GM08714 (cell line): ENCODE measurements at regions not wholly inside any gene's neighbourhood (a gene's known extent, or its start where the extent isn't known, plus 50 kb on each side); places are given as distances from the start of the nearest gene placed in this dataset.
"Not testable (repeated sequence)": the region's sequence is repeated elsewhere in the genome, so short reads cannot be mapped to it uniquely, and the experiment has no call there.

ENCODE experiments used
- H3K4me3 ChIP-seq: fragments of 200-500 bp; sonication (Bioruptor generic); 2 replicates; pipeline ENCODE4 v1.5.1; 2014; ENCODE audit warnings: mild to moderate bottlenecking, low read length, inconsistent platforms
- ZNF274 ChIP-seq: IDR thresholded peaks from 2 replicates; pipeline ENCODE4 v1.6.1; 2012; ENCODE audit warnings: mild to moderate bottlenecking, low read depth, low read length

- no peak for TF ChIP-seq ZNF274
Observed at GRCh38 chr21:25501462-25501861, 105.8 kb downstream of the MRPL39 start.

GRCh38 chr21:25500598-25500997 lies 106.7 kb downstream of the MRPL39 start:
- no peak overlapping the region for H3K4me3 ChIP-seq
- no peak for TF ChIP-seq ZNF274

More at GRCh38 chr21:25501462-25501861, 105.8 kb downstream of the MRPL39 start:
- H3K4me3 ChIP-seq, result no peak overlapping the region; the same call in 1 of the 2 replicates

- no peak for TF ChIP-seq ZNF274
Observed at GRCh38 chr21:25496825-25497482, 110.3 kb downstream of the MRPL39 start.

GRCh38 chr21:25494804-25495203 lies 112.5 kb downstream of the MRPL39 start:
- TF ChIP-seq ZNF274, result no peak
- H3K4me3 ChIP-seq, result no peak overlapping the region; the same call in 1 of the 2 replicates

More at GRCh38 chr21:25496825-25497482, 110.3 kb downstream of the MRPL39 start:
- no peak overlapping the region for H3K4me3 ChIP-seq

- TF ChIP-seq ZNF274, result no peak
- no peak overlapping the region for H3K4me3 ChIP-seq
Observed at GRCh38 chr21:25493722-25494121, 113.6 kb downstream of the MRPL39 start.

GRCh38 chr21:25491267-25491666 lies 116.0 kb downstream of the MRPL39 start:
- no peak overlapping the region for H3K4me3 ChIP-seq
- no peak for TF ChIP-seq ZNF274

- no peak overlapping the region for H3K4me3 ChIP-seq
- no peak for TF ChIP-seq ZNF274
Observed at GRCh38 chr21:25490742-25491141, 116.5 kb downstream of the MRPL39 start.

- H3K4me3 ChIP-seq, result no peak overlapping the region
- TF ChIP-seq ZNF274, result no peak
Observed at GRCh38 chr21:25489673-25490072, 117.6 kb downstream of the MRPL39 start.

GRCh38 chr21:25487046-25487594 lies 120.2 kb downstream of the MRPL39 start:
- no peak for TF ChIP-seq ZNF274

GRCh38 chr21:25485914-25486313 lies 121.4 kb downstream of the MRPL39 start:
- H3K4me3 ChIP-seq, result no peak overlapping the region
- TF ChIP-seq ZNF274, result no peak

More at GRCh38 chr21:25487046-25487594, 120.2 kb downstream of the MRPL39 start:
- H3K4me3 ChIP-seq, result no peak overlapping the region

GRCh38 chr21:25467896-25468295 lies 139.4 kb downstream of the MRPL39 start:
- no peak overlapping the region for H3K4me3 ChIP-seq

GRCh38 chr21:25467071-25467470 lies 140.2 kb downstream of the MRPL39 start:
- not testable (repeated sequence) for H3K4me3 ChIP-seq

More at GRCh38 chr21:25467896-25468295, 139.4 kb downstream of the MRPL39 start:
- no peak for TF ChIP-seq ZNF274

GRCh38 chr21:25466470-25466869 lies 140.8 kb downstream of the MRPL39 start:
- TF ChIP-seq ZNF274, result no peak
- no peak overlapping the region for H3K4me3 ChIP-seq

GRCh38 chr21:25465263-25465662 lies 142.0 kb downstream of the MRPL39 start:
- TF ChIP-seq ZNF274, result no peak
- no peak overlapping the region for H3K4me3 ChIP-seq

GRCh38 chr21:25464275-25464674 lies 143.0 kb downstream of the MRPL39 start:
- no peak for TF ChIP-seq ZNF274
- peak overlapping the region; percentile 10; the same call in 1 of the 2 replicates for H3K4me3 ChIP-seq
